G401 (cell line): ENCODE measurements at regions not wholly inside any gene's neighbourhood (a gene's known extent, or its start where the extent isn't known, plus 50 kb on each side); places are given as distances from the start of the nearest gene placed in this dataset.
A peak's percentile ranks its signal among the peaks of the same experiment; 100 is the strongest.

Source experiments
- DNase-seq: peaks from one replicate; pipeline ENCODE4 v3.0.0-alpha.2; 2015; ENCODE audit warnings: low spot score
- in situ Hi-C: cut with HindIII; loops from 2 replicates; pipeline ENCODE4 v1.10.0; 2016; ENCODE audit warnings: low sequenced_read_pairs, mixed read lengths

DNA sequence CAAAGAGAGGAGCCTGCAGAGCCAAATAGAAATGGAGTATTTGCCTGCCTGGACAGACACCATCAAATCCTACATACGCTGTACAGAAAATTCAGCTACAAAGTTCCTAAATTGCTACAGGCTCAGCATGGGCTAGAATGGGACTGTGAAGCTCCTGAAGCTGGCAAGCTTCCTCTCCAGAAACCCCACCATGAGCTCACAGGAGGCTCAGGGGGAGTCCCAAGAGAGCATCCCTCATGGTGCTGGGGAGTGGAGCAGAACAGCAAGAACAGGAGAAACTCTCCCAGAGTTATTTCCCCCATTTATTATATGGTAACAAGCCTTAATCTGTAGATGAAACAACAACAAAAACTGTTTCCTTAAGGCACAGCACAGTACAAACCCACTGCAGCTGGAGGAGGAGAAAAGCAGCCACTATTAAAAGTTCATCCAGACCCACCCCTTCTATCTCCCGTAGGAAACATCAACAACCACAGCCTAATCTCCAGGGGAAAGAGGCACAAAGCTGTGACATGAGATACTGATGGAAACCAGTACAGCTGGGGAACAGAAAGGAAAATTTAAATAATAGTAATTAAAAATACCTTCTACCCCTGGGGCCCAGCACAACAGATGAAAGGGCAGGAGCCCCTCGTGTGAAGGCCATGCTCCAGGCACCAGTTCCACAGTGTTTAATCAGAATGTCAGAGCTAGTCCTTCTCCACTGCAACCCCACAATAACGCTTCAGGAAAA, 548.5 kb downstream of the MTRR start:
- in situ Hi-C loops = no loop called here
- no peak for DNase-seq

DNA sequence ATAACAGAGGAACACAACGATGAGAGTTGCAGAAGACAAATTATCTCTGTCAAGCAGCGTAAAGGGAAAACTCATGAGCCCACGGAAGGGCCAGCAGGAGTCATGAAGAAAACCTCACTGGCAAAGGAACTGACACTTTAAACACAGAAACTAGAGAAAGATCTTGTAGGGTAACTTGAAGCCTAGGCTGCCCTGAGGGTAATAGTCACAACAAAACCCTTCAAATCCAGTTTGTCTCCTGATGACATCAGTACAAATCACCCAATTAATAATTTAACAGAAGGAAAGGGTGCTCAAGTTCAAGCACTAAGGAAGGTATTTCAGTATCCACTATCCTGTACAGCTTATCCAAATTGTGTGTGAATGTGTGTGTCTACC, 549.1 kb downstream of the MTRR start:
- DNase-seq = no peak
- in situ Hi-C loops = no loop called here

DNA sequence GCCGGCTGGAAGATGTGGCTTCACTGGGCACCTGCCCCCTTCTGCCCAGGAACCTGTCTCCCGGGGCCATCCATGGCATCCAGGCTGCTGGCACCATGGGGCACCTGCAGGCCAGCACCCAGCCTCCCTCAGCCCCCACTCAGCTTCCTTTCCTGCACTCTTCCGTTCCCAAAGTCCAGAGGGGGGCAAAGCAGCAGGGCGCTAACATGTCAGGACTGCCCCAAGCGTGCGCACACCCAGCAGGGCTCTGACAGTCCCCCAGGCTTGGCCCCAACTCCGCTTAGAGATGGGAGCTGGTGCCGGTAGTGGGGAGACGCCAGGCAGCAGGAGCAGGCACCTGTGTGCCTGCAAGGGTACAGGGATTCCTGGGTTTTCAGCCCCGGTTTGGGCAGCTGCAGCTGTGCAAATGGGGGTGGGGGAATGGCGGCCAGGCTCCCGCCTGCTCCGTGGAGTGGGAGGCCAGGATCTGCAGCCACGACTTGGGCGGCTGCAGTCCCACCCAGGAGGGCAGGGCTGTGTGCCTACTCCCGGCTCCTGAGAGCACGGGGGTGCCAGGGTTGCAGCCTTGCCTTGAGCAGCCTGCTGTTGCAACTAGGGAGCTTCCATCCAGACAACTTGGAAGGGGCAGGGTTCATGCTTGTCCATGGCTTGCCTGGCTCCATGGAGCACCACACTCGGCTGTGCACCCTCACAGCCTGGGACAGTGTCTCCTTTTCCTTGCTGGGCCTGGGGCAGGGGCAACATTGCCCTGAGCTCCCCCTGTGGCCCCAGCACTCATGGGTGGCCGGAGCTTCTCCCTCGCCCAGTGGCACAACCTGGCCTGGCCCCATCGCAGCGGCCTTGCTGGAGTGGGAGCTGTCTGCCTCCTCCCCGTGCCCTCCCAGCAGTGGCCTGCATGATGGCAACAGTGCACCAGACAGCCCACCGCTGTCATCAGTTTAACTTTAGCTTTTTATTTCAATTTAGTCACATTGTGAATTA, 561.1 kb downstream of the MTRR start:
- in situ Hi-C loops = no loop called here

DNA sequence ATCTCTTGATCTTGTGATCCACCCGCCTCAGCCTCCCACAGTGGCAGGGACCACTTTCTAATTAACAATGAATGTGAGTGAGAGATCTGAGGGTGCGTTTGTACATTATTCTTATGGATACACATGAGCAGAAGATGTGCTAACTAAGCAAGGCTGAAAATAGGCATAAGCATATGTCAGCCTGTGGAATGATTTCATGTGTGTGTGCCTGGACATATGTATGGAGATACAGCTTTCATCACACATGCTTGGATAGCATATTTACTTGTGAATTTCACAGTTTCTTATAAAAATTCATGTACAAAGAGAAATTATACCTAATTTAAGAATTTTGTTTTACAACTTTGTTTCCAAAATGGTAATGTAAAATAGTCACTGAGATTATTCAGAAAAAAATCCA, 565.6 kb downstream of the MTRR start:
- DNase-seq = no peak
- in situ Hi-C loops = no loop called here

More for the DNA sequence above, 561.1 kb downstream of the MTRR start:
- DNase-seq = no peak

DNA sequence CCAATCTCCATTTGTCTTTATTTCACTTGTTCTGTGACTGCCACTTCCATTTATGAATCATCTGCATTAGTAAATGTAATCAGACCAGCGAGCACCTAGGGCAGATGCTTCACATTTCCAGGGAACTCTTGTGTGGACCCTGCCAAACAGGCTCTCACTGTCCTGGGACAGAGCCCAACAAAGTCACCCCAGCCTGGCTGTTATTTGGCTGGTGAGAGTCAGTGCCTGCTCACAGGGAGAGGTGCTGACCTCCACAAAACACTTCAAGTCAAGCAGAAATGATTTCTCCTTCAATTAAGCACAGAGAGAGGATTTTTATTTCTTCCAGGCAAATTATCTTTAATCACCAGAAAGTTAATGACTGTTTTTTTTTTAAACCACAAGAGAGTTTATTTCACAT, 568.0 kb downstream of the MTRR start:
- in situ Hi-C loops = no loop called here
- peak; percentile 48 for DNase-seq

DNA sequence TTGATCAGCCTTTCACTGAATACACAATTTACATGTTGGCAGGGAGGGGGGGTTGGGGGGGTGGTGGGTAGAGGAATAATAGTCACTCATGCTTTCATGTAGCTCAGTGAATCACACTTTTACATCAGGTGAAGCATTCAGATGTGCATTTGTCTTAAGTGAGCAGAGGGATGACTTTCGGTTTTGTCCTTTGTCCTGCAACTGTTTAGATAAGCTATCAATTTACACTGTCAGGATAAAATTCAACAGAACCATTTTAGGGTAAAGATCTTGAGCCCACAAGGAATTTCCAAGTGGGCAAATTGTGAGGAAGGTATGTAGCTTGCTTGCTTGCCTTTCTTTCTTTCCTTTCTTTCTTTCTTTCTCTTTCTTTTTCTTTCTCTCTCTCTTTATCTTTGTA, 576.2 kb downstream of the MTRR start:
- DNase-seq = no peak
- in situ Hi-C loops = no loop called here

DNA sequence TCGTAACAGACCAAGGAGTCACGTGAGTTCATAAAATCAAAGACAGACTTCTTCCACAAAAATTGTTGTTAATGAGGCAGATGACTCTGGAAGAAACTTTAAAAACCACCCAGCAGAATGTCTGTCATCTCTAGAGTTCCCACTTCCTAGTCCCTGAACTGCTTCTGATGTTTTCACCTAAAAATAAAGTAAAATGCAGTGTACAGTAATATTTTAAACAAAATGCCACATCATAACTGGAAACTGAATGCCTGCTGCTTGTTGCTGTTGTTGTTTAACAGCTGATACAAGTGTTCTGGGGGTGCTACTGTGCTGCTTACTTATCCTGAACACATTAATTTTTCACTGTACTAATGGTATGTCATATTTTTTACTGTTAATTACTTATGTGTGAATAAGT, 577.2 kb downstream of the MTRR start:
- in situ Hi-C loops = no loop called here
- no peak for DNase-seq

DNA sequence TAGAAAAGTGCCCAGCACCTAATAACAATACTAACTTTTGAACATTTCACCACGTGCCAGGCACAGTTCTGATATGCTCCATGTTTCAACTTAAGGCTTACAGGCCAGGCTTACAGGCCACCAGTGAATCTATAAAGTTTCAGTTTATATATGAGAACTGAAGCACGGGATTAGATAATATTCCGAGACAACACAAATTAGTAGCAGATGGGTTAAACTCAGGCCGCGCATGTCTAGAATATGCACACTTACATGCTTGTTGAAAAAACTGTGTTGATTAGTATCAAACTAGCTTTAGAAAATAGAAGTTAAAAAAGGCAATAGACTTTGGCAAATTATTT, 587.9 kb downstream of the MTRR start:
- in situ Hi-C loops = no loop called here

DNA sequence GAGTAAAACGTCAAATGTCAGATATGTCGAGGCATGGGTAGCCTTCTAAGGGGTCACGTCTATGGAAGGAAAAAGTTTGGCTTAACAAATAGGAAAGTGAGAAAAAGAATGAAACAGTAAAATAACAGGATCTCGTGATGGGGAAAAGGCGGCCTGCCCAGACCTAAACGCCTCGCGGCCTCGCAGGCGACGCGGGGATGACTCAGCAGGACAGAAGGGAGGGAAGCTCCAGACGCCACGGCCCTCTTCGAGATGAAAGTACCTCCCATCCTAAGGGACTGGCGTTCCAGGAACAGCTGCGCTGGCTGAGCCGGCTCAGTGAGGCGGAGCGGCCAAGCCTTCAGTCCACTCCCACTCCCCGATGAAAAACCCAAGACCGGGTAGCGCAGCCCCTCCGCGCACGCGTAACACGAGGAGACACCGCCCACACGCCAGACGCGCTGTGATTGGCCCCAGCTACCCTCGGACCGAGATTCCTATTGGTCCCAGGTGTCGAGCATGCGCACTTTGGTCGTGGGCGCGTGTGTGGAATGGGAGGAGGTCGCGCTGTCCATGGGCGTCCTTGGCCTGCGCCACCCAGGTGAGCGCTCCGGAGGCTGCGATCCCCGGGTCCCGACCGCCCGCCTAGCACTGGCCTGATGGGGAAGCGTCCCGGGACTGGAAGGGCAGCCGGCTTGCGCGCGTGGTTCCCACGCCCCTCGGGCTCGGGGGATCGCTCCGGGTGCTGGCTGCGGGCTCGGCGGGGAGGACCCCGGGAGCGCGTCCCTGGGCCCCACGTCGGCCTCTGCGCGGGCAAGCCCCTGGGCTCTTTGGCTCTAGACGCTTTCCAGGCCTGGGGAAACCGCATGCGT, 588.5 kb downstream of the MTRR start:
- in situ Hi-C loops = no loop called here
- peak; percentile 88 for DNase-seq

More for the DNA sequence above, 587.9 kb downstream of the MTRR start:
- peak; percentile 24 for DNase-seq

DNA sequence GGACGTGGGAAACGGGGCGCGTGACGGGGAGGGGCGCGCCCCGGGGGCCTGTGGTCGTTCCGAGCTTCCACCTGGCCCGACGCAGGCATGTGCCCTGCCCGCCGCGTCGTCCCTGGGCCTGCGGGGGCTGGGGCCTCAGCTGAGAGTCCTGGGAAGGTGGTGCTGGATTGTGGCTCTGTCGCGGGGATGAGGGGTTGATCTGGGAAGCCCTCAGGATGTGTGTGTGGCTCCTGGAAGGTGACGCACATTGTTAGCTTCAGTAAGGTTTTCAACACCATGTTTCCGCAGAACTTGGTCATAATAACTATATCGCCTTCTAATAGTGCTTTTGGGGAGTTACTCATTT, 589.1 kb downstream of the MTRR start:
- DNase-seq = peak; percentile 35
- in situ Hi-C loops = no loop called here

DNA sequence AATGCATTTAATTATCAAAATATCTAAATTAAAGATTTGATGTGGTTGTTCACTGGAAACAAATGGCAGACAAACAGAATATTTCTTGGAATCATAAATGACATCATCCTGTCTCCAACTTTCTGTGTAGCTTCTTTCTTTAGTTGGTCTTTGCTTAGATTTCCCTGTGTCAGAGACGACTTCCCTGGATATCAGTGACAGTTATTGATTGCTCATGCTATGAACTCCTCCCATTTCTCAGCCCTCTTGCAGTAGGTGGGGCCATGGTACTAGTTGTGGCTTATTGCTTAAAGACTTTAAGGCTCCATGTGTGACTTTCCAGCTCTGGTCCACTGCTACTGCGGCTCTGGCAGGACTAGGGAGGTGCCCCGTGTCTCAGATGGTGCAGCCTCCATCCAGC, 592.6 kb downstream of the MTRR start:
- no peak for DNase-seq
- in situ Hi-C loops = no loop called here

DNA sequence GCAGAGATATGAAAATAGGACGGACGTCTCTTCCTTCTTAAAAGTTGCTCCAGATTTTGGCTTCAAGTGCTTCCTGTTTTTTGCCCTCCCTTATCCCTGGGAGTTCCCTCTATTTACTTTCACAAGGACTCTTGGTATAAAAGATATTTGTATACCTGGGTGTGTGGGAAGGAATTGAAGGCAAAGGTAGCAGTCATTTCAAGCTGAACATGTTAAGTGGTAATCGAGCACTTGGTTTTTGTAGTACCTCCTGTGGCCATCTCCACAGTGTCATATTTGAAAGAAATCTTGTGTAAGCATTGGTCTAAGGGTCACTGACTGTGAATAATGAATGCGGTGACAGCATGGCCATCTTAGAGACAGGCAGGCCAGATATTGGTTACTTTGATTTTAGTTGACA, 593.6 kb downstream of the MTRR start:
- no peak for DNase-seq
- in situ Hi-C loops = no loop called here

DNA sequence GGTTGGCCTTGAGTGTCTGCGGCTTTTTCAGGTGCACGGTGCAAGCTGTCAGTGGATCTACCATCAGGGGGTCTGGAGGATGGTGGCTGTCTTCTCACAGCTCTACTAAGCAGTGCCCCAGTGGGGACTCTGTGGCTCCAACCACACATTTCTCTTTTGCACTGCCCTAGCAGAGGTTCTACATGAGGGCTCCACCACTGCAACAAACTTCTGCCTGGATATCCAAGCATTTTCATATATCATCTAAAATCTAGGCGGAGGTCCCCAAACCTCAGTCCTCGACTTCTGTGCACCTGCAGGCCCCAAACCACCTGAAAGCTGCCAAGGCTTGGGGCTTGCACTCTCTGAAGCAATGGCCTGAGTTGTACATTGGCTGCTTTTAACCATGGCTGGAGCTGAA, 601.5 kb downstream of the MTRR start:
- no peak for DNase-seq
- in situ Hi-C loops = no loop called here

DNA sequence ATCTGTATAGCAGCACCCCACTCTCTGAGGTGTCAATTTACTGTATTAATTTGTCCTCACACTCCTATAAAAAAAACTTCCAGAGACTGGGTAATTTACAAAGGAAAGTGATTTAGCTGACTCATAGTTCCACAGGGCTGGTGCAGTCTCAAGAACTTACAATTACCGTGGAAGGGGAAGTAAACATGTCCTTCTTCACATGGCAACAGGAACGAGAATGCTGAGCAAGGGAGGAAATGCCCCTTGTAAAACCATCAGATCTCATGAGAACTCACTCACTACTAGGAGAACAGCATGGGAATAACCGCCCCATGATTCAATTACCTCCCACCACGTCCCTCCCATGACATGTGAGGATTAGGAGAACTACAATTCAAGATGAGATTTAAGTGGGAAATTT, 602.6 kb downstream of the MTRR start:
- DNase-seq = no peak
- in situ Hi-C loops = no loop called here

DNA sequence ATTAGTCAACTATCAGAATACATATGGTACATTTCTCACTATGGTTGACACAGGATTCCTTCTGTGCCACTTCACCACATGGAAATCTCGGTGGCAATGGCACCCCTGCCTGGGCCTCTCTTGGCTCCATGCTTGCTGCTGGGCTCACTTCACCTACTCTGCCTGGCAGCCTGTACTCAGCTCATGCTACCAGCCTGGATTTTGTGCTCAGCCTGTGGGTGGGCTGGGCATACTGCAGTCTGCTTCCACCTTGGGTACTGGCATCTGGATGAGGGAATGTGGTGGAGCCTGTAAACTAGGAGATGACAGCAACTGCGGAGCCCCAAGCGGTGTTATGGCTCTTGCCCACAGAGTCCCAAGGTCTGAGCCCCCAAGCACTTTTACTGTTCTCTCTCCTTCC, 604.1 kb downstream of the MTRR start:
- in situ Hi-C loops = no loop called here
- no peak for DNase-seq

DNA sequence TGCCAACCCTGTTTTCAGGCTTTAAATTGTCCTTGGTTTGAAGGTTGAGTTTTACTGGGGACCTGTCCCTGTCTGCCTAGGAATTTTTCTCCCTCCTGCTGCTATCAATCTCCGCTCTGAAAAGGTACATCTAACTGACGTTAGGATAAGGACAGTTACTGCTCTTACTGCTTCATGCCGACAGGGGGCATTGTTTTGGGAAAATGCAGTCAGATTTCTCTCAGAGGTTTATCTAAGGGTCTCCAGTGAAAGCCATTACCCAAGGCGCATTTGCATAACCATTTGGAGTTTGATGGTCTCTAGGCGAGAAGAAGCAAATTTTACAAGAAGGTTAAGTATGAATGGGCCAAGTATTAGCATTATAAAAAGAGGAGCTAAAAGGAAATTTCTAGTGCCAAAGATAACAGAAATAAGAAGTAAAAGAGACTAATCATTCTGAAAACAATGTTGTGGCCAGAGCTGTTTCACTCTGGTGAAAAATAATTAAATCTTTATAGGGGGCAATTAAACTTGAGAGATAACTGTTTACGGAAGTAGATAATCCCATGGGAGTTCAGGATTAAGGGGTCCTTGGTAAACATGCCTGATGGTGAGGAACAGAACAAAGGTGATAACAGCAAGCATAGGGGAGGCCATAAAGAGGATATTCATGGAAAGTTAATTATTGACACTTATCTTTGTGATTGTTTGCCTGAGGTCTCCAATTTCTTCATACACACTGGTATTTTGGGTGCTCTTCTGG, 605.0 kb downstream of the MTRR start:
- in situ Hi-C loops = no loop called here
- no peak for DNase-seq

DNA sequence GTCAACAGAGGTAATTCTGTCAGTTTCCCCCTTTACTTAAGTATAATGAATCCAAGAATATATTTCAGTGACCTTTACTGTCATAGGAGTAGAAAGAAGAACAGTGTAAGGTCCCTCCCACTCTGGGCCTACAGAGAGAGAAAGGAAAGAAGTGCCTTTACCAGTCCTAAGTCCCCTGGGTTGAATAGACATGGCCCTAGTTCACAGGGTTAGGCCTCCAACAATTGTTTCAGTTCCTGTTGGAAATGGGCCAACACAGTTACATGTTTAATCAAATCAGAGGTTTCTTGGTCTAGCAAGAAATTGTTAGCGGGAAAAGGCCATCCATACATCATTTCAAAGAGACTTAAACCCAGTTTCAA, 605.6 kb downstream of the MTRR start:
- no peak for DNase-seq
- in situ Hi-C loops = no loop called here

DNA sequence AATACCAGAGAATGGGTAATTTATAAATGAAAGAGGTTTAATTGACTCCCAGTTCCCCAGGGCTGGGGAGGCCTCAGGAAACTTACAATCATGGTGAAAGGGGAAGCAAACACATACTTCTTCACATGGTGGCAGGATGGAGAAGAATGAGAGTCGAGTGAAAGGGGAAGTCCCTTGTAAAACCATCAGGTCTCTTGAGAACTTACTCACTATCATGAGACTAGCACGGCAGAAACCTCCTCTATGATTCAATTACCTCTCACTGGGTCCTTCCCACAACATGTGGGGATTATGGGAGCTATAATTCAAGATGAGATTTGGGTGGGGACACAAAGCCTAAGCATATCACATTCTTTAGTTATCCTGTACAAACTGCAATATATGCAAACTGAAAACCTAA, 609.4 kb downstream of the MTRR start:
- in situ Hi-C loops = no loop called here
- DNase-seq = no peak

DNA sequence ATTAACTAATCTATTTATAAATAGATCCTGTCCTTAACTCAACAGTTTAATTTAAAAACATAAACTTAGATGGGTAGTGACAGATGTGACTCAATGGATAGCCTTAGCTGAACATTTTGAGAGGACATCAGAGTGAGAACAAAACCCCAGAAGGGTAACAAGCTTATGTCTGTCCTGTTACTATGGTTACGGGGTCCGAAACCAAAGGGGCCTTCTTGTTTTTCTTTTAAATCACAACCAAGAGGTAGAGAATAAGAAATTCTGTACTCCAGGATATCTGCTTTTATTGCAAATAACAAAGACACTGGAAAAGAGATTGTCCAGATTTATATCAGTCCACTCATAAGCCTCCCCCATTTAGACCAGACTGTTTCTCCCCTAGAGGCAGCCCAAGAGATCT, 612.1 kb downstream of the MTRR start:
- DNase-seq = no peak
- in situ Hi-C loops = no loop called here
